Colonic mucosa (tissue), 4 donors: ENCODE measurements at regions not wholly inside any gene's neighbourhood (a gene's known extent, or its start where the extent isn't known, plus 50 kb on each side); places are given as distances from the start of the nearest gene placed in this dataset.

ENCODE experiments used
- DNase-seq: peaks from one replicate; pipeline ENCODE4 v3.0.0-alpha.2; 2020
- H3K27ac ChIP-seq: fragments of 200-600 bp; one replicate; pipeline ENCODE4 v1.8.0; 2021
- H3K27me3 ChIP-seq: fragments of 200-600 bp; one replicate; pipeline ENCODE4 v1.8.0; 2021
- H3K36me3 ChIP-seq: fragments of 200-600 bp; one replicate; pipeline ENCODE4 v1.8.0; 2021
- H3K4me1 ChIP-seq: fragments of 200-600 bp; one replicate; pipeline ENCODE4 v1.8.0; 2021; ENCODE audit warnings: mild to moderate bottlenecking
- H3K4me3 ChIP-seq: fragments of 200-600 bp; one replicate; pipeline ENCODE4 v1.8.0; 2021
- H3K9ac ChIP-seq, 2 donors: one replicate each; pipeline ENCODE4 v1.7.0; 2013; ENCODE audit warnings: control low read depth in 2 of 2, low read depth in 2 of 2, low read length in 2 of 2
- H3K9me3 ChIP-seq: fragments of 200-600 bp; one replicate; pipeline ENCODE4 v1.8.0; 2021
- intact Hi-C: fragments of 100-400 bp; cut with DNase I; formaldehyde crosslinking; loops from one replicate; pipeline ENCODE4 v1.14.1; 2022
- TF ChIP-seq, protein P1 (sequence below): fragments of 200-600 bp; IDR thresholded peaks from one replicate; pipeline ENCODE4 v1.8.0; 2022; ENCODE audit warnings: antibody characterized with exemption, mild to moderate bottlenecking
- donor health status: healthy.
- donor health status: DM: no; HTN: no; CAD: no.
- donor health status: DM: no; HTN: no; CAD: no.

DNA sequence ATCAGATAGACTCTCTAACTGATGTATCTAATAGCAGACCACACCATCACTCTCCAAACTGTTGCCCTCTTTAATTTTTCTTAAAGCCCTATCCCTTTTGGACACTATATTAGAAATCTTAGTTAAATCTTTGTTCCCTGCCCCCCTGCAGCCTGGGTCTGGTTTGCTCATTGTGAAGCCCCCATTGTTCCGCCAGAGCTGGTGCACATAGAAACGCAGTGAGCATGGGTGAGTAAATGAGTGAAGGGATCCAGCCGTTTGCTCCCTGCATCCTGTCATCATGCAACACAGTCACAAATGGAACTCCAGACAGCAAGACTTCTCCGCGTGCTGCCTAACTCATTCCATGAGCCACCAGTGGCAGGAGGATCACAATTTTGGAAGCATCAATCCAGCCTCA, 402.5 kb downstream of the PREX1 start:
- no peak for DNase-seq
- Histone ChIP-seq H3K9me3 (no peaks in the 10 kb centered on the region), H3K27me3 (no peaks in the 10 kb centered on the region), H3K9ac (no peak overlapping the region), H3K36me3 (no peaks in the 10 kb centered on the region), H3K4me3 (no peak overlapping the region), H3K4me1 (no peaks in the 10 kb centered on the region), H3K27ac (no peak overlapping the region)
- TF ChIP-seq, protein P1, sequence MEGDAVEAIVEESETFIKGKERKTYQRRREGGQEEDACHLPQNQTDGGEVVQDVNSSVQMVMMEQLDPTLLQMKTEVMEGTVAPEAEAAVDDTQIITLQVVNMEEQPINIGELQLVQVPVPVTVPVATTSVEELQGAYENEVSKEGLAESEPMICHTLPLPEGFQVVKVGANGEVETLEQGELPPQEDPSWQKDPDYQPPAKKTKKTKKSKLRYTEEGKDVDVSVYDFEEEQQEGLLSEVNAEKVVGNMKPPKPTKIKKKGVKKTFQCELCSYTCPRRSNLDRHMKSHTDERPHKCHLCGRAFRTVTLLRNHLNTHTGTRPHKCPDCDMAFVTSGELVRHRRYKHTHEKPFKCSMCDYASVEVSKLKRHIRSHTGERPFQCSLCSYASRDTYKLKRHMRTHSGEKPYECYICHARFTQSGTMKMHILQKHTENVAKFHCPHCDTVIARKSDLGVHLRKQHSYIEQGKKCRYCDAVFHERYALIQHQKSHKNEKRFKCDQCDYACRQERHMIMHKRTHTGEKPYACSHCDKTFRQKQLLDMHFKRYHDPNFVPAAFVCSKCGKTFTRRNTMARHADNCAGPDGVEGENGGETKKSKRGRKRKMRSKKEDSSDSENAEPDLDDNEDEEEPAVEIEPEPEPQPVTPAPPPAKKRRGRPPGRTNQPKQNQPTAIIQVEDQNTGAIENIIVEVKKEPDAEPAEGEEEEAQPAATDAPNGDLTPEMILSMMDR = no peak
- intact Hi-C loops = no loop called here

DNA sequence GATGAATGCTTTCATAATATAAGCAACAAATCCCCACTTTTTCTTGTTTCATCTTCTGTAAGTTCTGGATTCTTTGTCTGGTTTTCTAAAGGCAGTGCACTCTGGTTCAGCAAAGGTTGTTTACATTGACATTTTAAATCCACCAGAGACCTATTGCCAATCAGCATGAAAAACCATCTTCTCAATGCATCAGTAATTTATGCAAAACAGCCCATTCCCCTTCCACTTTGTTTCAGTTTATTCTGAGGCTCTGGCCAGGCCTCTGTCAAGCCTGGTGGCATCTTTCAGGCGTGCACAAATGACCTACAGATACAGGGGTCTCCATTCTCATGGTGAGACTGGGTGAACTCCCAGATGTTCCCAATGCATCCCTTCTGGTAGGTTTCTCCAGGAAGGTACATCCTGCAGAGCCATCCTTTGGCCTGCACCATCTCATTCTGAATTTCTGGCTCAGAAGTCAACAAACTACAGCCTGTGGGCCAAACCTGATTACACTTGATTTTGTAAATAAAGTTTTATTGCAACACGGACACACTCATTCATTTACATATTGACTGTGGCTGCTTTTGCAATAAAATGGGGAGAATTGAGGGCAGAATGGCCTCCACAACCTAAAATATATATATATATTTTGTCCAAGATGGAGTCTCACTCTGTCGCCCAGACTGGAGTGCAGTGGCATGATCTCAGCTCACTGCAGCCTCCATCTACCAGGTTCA, 405.4 kb downstream of the PREX1 start:
- Histone ChIP-seq H3K9ac (no peak overlapping the region), H3K27ac (no peak overlapping the region), H3K4me1 (no peaks in the 10 kb centered on the region), H3K27me3 (no peaks in the 10 kb centered on the region), H3K4me3 (no peak overlapping the region), H3K36me3 (no peaks in the 10 kb centered on the region), H3K9me3 (no peaks in the 10 kb centered on the region)
- intact Hi-C loops = no loop called here
- no peak for DNase-seq
- TF ChIP-seq, protein P1 = no peak

DNA sequence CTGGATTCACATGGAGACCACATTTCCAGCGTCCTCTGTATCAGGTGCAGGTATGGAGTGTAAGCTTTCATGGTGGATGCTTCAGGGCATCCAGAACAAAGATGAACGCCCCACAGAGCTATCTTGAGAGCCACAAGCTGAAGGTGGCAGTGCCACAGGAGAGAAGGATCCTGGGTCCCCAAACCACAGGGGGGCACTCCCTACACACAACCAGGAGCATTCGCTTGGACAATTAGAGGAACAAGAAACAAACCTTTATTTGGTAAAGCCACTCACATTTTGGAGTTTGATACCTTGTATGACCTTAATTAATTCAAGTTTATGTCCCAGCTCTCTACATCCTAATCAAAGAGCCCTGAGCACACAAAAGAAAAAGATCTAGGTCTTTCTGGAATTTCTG, 406.3 kb downstream of the PREX1 start:
- H3K9ac ChIP-seq = no peak overlapping the region
- no peak for DNase-seq
- TF ChIP-seq, protein P1 = no peak
- no peak overlapping the region for H3K4me3 ChIP-seq
- H3K9me3 ChIP-seq = no peaks in the 10 kb centered on the region
- H3K4me1 ChIP-seq = no peaks in the 10 kb centered on the region
- intact Hi-C loops = no loop called here
- H3K27me3 ChIP-seq = no peaks in the 10 kb centered on the region
- H3K27ac ChIP-seq = no peak overlapping the region
- no peaks in the 10 kb centered on the region for H3K36me3 ChIP-seq

DNA sequence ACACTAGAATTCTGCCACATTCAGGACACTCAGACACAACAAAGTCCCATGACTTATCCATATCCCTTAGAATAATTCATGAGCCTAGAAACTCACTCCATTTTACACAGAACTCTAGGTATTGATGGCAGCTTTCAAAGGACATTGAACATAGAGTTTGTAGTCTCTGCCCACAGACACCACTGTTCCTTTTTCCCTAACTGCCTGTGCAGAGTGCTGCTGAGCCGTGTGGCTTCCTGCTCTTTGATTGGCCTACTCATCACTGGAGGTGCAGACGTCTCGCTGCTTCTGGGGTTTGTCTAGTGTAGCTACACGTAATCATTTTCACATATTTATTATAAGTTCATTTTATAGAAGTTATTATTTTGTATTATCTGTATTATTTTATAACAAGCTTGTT, 407.6 kb downstream of the PREX1 start:
- no peaks in the 10 kb centered on the region for H3K4me1 ChIP-seq
- no peak overlapping the region for H3K9ac ChIP-seq
- H3K9me3 ChIP-seq = no peaks in the 10 kb centered on the region
- no peak for DNase-seq
- no peak overlapping the region for H3K4me3 ChIP-seq
- no peaks in the 10 kb centered on the region for H3K36me3 ChIP-seq
- TF ChIP-seq, protein P1 = no peak
- no peaks in the 10 kb centered on the region for H3K27me3 ChIP-seq
- no peak overlapping the region for H3K27ac ChIP-seq
- intact Hi-C loops = no loop called here

DNA sequence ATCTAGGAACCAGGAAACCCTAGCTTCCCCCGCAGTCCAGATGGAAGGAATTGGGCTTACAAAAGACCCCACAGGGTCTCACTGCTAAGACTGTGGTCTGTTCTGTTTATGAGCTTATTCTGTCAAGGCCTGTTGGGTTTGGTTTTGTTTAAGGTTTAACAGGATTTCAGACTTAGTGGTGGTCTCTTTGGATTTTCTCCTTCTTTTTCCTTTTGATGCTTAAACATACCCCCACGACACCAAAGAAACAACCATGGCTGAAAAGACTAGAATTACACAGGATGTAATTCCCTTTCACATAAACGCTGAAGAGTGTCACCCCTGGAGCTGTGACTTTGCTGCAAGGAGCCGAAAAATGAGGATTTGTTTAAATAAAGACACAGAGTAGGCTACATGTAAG, 408.6 kb downstream of the PREX1 start:
- no peaks in the 10 kb centered on the region for H3K36me3 ChIP-seq
- H3K9me3 ChIP-seq = no peaks in the 10 kb centered on the region
- DNase-seq = no peak
- H3K4me1 ChIP-seq = no peaks in the 10 kb centered on the region
- H3K4me3 ChIP-seq = no peak overlapping the region
- TF ChIP-seq, protein P1 = no peak
- H3K27ac ChIP-seq = no peak overlapping the region
- H3K9ac ChIP-seq = no peak overlapping the region
- no peaks in the 10 kb centered on the region for H3K27me3 ChIP-seq
- intact Hi-C loops = no loop called here
